Upper lobe of right lung (tissue), 1 donor: ENCODE measurements at regions not wholly inside any gene's neighbourhood (a gene's known extent, or its start where the extent isn't known, plus 50 kb on each side); places are given as distances from the start of the nearest gene placed in this dataset.

Source experiments
- ATAC-seq: fragments of 200-7000 bp; cut with Tn5 transposase; one replicate; pipeline ENCODE4 v1.9.1; 2020; ENCODE audit warnings: mild to moderate bottlenecking, moderate library complexity
- DNase-seq: peaks from one replicate; pipeline ENCODE4 v3.0.0-alpha.2; 2020
- H3K27ac ChIP-seq: fragments of 200-600 bp; one replicate; pipeline ENCODE4 v1.8.0; 2022
- H3K27me3 ChIP-seq: fragments of 200-600 bp; one replicate; pipeline ENCODE4 v1.8.0; 2022; ENCODE audit warnings: mild to moderate bottlenecking
- H3K36me3 ChIP-seq: fragments of 200-600 bp; one replicate; pipeline ENCODE4 v1.8.0; 2022
- H3K4me1 ChIP-seq: fragments of 200-600 bp; one replicate; pipeline ENCODE4 v1.8.0; 2022
- H3K4me3 ChIP-seq: fragments of 200-600 bp; one replicate; pipeline ENCODE4 v1.8.0; 2022; ENCODE audit warnings: mild to moderate bottlenecking
- H3K9me3 ChIP-seq: fragments of 200-600 bp; one replicate; pipeline ENCODE4 v1.8.0; 2022
- intact Hi-C: fragments of 100-400 bp; cut with DNase I; formaldehyde crosslinking; loops from one replicate; pipeline ENCODE4 v1.11.0; 2022
- TF ChIP-seq, protein P1 (sequence below): fragments of 200-600 bp; IDR thresholded peaks from one replicate; pipeline ENCODE4 v1.8.0; 2022; ENCODE audit warnings: antibody characterized with exemption
- donor health status: DM: no; HTN: yes; CAD: no; lungs with severe emphysema.

DNA sequence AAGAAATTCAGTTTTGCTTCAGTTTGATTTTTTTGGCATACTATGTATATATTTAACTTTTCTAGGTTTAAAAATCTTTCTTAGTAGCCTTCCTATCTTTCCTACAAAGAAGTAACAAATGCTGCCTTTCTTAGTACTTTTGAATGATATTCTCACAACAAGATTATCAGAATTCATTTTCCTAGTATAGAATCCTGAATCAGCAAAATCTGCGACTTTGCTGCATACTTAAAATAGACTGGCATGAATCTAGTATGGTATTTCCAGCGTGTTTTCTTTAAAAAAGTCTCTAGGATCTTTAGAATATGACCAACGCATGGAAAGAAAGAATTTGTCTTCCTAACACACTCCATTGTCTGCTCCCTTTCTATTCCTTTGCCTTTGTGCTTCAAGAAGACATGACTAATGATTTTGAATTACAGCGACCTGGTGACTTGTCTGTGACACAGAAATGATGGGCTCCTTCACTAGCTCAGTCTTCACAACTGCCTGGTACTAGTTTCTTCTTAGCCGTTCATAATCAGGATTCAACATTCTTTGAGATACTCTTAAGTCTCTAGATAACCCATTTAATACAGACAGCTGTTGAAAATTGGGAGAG lies 349.8 kb downstream of the PPARGC1A start:
- no peak overlapping the region for H3K27ac ChIP-seq

DNA sequence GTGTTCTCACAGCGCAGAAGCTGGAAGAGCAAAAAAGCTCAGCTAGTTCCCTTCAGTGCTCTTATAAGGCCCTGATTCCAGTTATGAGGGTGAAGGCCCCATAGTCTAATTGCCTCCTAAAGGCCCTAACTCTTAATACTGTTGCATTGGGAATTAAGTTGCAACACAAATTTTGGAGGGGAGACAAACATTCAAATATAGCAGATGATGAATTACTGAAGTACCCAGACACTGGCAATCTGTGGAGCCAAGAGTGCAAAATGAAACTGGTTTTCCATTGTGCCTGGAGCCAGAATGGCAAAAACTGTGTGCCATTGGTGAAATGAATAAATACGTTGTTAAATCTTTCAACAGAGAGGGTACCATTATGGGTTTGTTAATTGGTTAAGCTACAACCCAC lies 356.0 kb downstream of the PPARGC1A start:
- no peaks in the 10 kb centered on the region for H3K27me3 ChIP-seq
- H3K4me3 ChIP-seq = no peak overlapping the region
- intact Hi-C loops = no loop called here
- H3K27ac ChIP-seq = no peak overlapping the region
- H3K4me1 ChIP-seq = no peaks in the 10 kb centered on the region
- no peaks in the 10 kb centered on the region for H3K9me3 ChIP-seq
- H3K36me3 ChIP-seq = no peaks in the 10 kb centered on the region
- TF ChIP-seq, protein P1, sequence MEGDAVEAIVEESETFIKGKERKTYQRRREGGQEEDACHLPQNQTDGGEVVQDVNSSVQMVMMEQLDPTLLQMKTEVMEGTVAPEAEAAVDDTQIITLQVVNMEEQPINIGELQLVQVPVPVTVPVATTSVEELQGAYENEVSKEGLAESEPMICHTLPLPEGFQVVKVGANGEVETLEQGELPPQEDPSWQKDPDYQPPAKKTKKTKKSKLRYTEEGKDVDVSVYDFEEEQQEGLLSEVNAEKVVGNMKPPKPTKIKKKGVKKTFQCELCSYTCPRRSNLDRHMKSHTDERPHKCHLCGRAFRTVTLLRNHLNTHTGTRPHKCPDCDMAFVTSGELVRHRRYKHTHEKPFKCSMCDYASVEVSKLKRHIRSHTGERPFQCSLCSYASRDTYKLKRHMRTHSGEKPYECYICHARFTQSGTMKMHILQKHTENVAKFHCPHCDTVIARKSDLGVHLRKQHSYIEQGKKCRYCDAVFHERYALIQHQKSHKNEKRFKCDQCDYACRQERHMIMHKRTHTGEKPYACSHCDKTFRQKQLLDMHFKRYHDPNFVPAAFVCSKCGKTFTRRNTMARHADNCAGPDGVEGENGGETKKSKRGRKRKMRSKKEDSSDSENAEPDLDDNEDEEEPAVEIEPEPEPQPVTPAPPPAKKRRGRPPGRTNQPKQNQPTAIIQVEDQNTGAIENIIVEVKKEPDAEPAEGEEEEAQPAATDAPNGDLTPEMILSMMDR = no peak
- ATAC-seq = no peak
- no peak for DNase-seq

More for the DNA sequence above, 349.8 kb downstream of the PPARGC1A start:
- Histone ChIP-seq H3K4me3 (no peak overlapping the region), H3K4me1 (no peaks in the 10 kb centered on the region), H3K9me3 (no peaks in the 10 kb centered on the region), H3K27me3 (no peaks in the 10 kb centered on the region), H3K36me3 (no peaks in the 10 kb centered on the region)
- intact Hi-C loops = no loop called here
- TF ChIP-seq, protein P1 = no peak
- ATAC-seq (no peak), DNase-seq (no peak)

DNA sequence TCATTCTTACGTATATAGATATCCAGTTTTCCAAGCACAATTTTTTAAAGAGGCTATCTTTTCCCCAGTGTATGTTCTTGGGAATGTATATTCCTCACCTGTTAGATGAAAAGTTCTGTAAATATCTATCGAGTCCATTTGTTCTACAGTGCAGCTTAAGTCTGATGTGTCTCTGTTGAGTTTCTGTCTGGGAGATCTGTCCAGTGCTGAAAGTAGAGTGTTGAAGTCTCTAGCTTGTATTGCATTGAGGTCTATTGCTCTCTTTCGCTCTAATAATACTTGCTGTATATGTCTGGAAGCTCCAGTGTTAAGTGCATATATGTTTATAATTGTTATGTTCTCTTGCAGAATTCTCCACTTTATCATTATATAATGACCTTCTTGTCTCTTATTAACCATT lies 373.1 kb downstream of the PPARGC1A start:
- H3K27me3 ChIP-seq = no peaks in the 10 kb centered on the region
- no peaks in the 10 kb centered on the region for H3K36me3 ChIP-seq
- DNase-seq = no peak
- no peak overlapping the region for H3K27ac ChIP-seq
- TF ChIP-seq, protein P1 = no peak
- no peaks in the 10 kb centered on the region for H3K4me1 ChIP-seq
- no peak overlapping the region for H3K4me3 ChIP-seq
- intact Hi-C loops = no loop called here
- no peak for ATAC-seq
- no peaks in the 10 kb centered on the region for H3K9me3 ChIP-seq

DNA sequence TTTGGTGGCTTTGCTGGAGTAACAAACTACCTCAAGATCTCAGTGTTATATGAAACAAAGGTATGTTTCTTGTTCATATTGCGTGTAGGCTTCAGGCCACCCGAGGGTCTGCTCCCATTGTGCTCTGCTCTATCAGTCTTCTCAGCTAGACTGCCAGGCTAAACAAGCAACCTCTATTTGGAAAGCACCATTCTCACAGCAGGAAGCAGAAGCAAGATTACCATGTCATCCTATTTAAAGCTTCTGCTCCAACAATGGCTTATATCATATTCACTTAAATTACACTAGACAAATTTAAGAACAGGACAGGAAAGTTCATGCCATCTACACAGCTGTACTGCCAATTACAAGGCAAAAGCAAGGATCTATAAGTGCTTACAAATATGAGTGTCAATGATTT lies 385.8 kb downstream of the PPARGC1A start:
- no peak for DNase-seq
- TF ChIP-seq, protein P1 = no peak
- intact Hi-C loops = no loop called here
- Histone ChIP-seq H3K4me1 (no peaks in the 10 kb centered on the region), H3K9me3 (no peaks in the 10 kb centered on the region), H3K27me3 (no peaks in the 10 kb centered on the region), H3K36me3 (no peaks in the 10 kb centered on the region), H3K27ac (no peak overlapping the region), H3K4me3 (no peak overlapping the region)
- ATAC-seq = no peak

DNA sequence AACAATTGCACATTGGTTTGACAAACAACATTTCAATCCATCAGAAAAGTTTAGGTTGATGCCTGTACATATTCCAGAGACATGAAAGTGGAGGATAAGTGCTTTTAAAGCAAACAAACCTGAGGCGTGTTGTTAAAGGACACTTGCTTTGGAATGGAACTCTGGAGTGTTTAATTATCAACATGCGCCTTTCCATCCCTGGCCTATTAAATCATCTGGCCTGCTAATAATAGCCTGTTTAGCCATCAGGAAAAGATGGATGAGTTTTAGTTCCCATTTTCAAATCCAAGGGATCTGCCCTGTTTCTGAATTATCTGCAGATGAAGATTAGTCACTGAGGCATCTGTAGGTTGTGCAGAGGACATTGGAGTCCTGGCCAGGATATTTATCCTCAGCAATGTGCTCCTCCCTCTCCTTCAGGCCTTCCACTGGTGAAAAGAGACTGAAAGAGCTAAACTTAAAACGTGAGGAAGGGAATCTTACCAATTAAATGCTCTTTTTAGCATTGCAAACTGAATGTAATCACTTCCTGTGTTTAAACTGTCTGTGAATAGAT lies 388.9 kb downstream of the PPARGC1A start:
- Histone ChIP-seq H3K4me3 (no peak overlapping the region), H3K27ac (no peak overlapping the region), H3K4me1 (no peaks in the 10 kb centered on the region), H3K27me3 (no peaks in the 10 kb centered on the region), H3K9me3 (no peaks in the 10 kb centered on the region), H3K36me3 (no peaks in the 10 kb centered on the region)
- DNase-seq = no peak
- TF ChIP-seq, protein P1 = no peak
- ATAC-seq = no peak
- intact Hi-C loops = no loop called here

DNA sequence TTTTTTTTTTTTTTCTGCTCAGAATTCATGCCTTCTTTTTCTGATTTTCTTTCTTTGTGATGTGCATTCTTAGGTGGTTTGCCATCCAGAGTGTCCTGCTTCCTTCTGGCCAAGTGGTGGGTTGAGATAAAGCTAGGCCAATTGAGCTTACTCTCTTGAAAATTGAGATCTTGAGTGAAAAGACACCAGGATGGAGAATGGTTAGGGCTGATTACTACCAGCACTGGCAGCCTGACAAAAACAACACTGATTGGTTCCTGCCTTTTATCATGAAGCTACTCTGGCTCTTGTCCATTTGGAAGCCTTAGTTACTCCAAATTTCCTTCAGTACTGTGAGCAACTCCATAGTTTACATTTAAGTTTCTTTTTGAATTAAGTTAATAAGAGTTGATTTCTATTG lies 404.0 kb downstream of the PPARGC1A start:
- no peak for DNase-seq
- TF ChIP-seq, protein P1 = no peak

More for the DNA sequence above, 404.0 kb downstream of the PPARGC1A start:
- H3K27ac ChIP-seq = no peak overlapping the region
- no peak overlapping the region for H3K4me3 ChIP-seq
- no peaks in the 10 kb centered on the region for H3K36me3 ChIP-seq
- ATAC-seq = no peak
- no peaks in the 10 kb centered on the region for H3K9me3 ChIP-seq
- intact Hi-C loops = no loop called here
- H3K27me3 ChIP-seq = no peaks in the 10 kb centered on the region
- no peaks in the 10 kb centered on the region for H3K4me1 ChIP-seq
